MM.1S (cell line): ENCODE measurements at regions not wholly inside any gene's neighbourhood (a gene's known extent, or its start where the extent isn't known, plus 50 kb on each side); places are given as distances from the start of the nearest gene placed in this dataset.
"Not testable (repeated sequence)": the region's sequence is repeated elsewhere in the genome, so short reads cannot be mapped to it uniquely, and the experiment has no call there.

ENCODE experiments used
- DNase-seq: peaks from one replicate; pipeline ENCODE4 v3.0.0-alpha.2; 2015
- H2AFZ ChIP-seq: fragments of 300-600 bp; sonication (generic); 2 replicates; pipeline ENCODE4 v1.6.0; 2016; ENCODE audit warnings: antibody characterized with exemption, low read length
- H3F3A ChIP-seq: fragments of 300-600 bp; sonication (generic); 2 replicates; pipeline ENCODE4 v1.6.1; 2016; ENCODE audit warnings: mild to moderate bottlenecking, antibody characterized with exemption, low read length, moderate library complexity, mixed read lengths; ENCODE audit not compliant: insufficient read depth
- H3K27ac ChIP-seq: fragments of 300-600 bp; sonication (generic); 2 replicates; pipeline ENCODE4 v1.5.1; 2016; ENCODE audit warnings: mild to moderate bottlenecking, low read length
- H3K27me3 ChIP-seq: fragments of 300-600 bp; sonication (generic); replicated peaks from 2 replicates; pipeline ENCODE4 v1.6.0; 2016; ENCODE audit warnings: low read length; ENCODE audit not compliant: insufficient read depth
- H3K36me3 ChIP-seq: fragments of 300-600 bp; sonication (generic); replicated peaks from 2 replicates; pipeline ENCODE4 v1.6.1; 2016; ENCODE audit warnings: mild to moderate bottlenecking, low read length, mixed read lengths; ENCODE audit not compliant: insufficient read depth
- H3K4me1 ChIP-seq: fragments of 300-600 bp; sonication (generic); 2 replicates; pipeline ENCODE4 v1.6.1; 2016; ENCODE audit warnings: low read length, mixed read lengths
- H3K4me2 ChIP-seq: fragments of 300-600 bp; sonication (generic); 2 replicates; pipeline ENCODE4 v1.6.0; 2016; ENCODE audit warnings: low read depth, low read length
- H3K4me3 ChIP-seq: fragments of 300-600 bp; sonication (generic); 2 replicates; pipeline ENCODE4 v1.5.1; 2016; ENCODE audit warnings: low read length, mixed read lengths
- H3K79me2 ChIP-seq: fragments of 300-600 bp; sonication (generic); 2 replicates; pipeline ENCODE4 v1.6.1; 2016; ENCODE audit warnings: mixed run types, low read length, mixed read lengths
- H3K9ac ChIP-seq: fragments of 300-600 bp; sonication (generic); 2 replicates; pipeline ENCODE4 v1.6.1; 2016; ENCODE audit warnings: low read length, mixed read lengths
- H3K9me2 ChIP-seq: fragments of 300-600 bp; sonication (generic); replicated peaks from 2 replicates; pipeline ENCODE4 v1.6.1; 2016; ENCODE audit warnings: mild to moderate bottlenecking, low read length, mixed read lengths; ENCODE audit not compliant: insufficient read depth
- H3K9me3 ChIP-seq: fragments of 300-600 bp; sonication (generic); replicated peaks from 2 replicates; pipeline ENCODE4 v1.6.1; 2016; ENCODE audit warnings: mild to moderate bottlenecking, low read length, mixed read lengths; ENCODE audit not compliant: insufficient read depth
- H4K20me1 ChIP-seq: fragments of 300-600 bp; sonication (generic); 2 replicates; pipeline ENCODE4 v1.6.1; 2016; ENCODE audit warnings: mild to moderate bottlenecking, low read length, moderate library complexity, mixed read lengths; ENCODE audit not compliant: insufficient read depth

DNA sequence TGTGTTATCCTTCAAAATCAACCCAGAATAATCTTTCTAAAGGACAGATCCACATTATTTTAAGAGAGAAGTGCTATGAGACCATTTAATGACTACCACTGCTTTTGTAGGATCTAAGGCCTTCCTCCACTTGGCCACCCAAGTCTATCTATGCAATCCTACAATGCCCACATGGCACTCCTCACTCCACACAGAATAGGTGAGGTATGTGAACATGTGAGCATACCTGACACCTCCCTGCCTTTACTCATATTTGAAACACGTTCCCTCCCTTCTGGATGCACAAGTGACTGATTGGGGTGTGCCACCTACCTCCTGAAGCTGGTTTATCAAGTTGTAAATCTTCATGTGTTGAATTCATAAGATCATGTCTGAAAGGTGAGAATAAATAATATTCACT, 147.5 kb upstream of the KCTD7 start:
- not testable (repeated sequence) for DNase-seq, H3K9ac ChIP-seq, H3K79me2 ChIP-seq, H3K9me2 ChIP-seq, H3K4me3 ChIP-seq, H4K20me1 ChIP-seq, H3F3A ChIP-seq, H3K27me3 ChIP-seq, H3K9me3 ChIP-seq, H3K36me3 ChIP-seq, H2AFZ ChIP-seq, H3K27ac ChIP-seq, H3K4me1 ChIP-seq, H3K4me2 ChIP-seq

DNA sequence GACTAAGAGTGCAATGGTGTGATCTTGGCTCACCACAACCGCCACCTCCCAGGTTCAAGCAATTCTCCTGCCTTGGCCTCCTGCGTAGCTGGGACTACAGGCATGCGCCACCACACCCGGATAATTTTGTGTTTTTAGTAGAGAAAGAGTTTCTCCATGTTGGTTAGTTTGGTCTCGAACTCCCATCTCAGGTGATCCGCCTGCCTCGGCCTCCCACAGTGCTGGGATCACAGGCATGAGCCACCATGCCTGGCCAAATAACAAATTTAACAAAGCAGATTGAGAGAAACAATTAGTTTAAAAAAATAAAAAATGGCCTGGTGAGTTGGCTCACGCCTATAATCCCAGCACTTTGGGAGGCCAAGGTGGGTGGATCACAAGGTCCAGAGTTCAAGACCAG, 139.6 kb upstream of the KCTD7 start:
- not testable (repeated sequence) for H3K4me1 ChIP-seq, H3K79me2 ChIP-seq, DNase-seq, H3K4me2 ChIP-seq, H3K27me3 ChIP-seq, H4K20me1 ChIP-seq, H3K9me2 ChIP-seq, H3K4me3 ChIP-seq, H2AFZ ChIP-seq, H3K27ac ChIP-seq, H3K36me3 ChIP-seq, H3F3A ChIP-seq, H3K9me3 ChIP-seq, H3K9ac ChIP-seq

DNA sequence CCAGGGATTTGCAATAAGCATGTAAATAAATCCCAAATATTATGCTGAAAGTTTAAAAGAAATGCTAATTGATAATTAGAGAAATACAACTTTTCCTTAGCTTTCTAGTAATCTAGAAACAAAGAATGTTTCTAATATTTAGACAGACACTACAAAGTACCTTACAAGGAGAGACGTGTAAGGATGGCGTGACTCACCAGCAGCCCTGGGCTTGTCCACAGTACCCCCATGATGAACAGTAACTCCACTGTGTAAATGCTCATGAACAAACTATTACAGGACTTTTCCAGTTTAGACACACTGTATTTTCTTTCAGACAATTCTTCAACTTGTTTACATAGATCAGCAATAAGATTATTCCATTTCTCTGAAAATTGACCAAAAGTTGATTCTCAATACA, 138.9 kb upstream of the KCTD7 start:
- H3K4me1 ChIP-seq, H3K9ac ChIP-seq, H3K4me2 ChIP-seq, H4K20me1 ChIP-seq, H2AFZ ChIP-seq, H3K27ac ChIP-seq, H3K27me3 ChIP-seq, DNase-seq, H3K9me3 ChIP-seq, H3K79me2 ChIP-seq, H3K4me3 ChIP-seq, H3F3A ChIP-seq, H3K36me3 ChIP-seq, H3K9me2 ChIP-seq: not testable (repeated sequence)

DNA sequence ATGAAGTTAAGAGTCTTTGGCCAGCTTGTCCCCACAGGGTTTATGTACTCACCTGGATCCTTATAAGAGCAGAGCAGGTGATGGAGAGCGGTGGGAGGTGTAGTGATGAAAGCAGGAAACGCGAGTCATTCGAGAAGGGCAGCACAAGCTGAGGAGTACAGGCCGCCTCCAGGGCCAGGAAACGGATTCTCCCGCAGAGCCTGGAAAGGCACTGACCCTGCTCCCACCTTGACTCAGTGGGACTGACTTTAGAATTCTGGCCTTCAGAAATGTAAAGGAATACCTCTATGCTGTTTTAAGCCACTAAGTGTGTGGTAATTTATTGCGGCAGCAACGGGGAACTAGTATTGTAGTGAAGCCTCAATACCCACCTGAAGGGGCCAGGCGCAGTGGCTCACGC, 137.7 kb upstream of the KCTD7 start:
- not testable (repeated sequence) for H3K27me3 ChIP-seq

DNA sequence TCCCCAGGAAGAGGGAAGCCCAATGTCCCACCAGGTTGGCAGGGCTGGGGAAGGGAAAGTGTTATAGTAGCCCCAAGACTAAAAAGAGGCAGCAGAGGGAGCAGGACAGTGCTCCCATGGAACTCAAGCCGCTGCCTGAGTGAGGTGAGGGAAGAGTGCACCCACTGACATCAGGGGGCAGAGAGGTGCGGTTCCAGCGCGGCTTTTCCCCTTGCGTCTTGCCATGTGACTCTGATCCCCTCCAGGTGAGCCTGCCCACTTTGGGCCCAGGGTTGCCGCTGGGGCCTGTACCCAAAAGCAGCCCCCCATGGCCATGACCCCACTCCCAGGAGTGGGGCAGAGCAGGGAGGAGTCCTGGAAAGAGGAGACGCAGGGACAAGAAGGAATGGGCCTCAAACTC, 136.3 kb upstream of the KCTD7 start:
- not testable (repeated sequence) for DNase-seq, H3K36me3 ChIP-seq, H3K27me3 ChIP-seq, H3K9ac ChIP-seq, H3K79me2 ChIP-seq, H4K20me1 ChIP-seq, H3K27ac ChIP-seq, H3K9me2 ChIP-seq, H3K9me3 ChIP-seq, H3F3A ChIP-seq, H3K4me1 ChIP-seq
- Histone ChIP-seq H3K4me2 (peak overlapping the region; percentile 74; the same call in 1 of the 2 replicates), H3K4me3 (peak overlapping the region; percentile 73; the same call in 1 of the 2 replicates), H2AFZ (peak overlapping the region; percentile 67; the same call in 1 of the 2 replicates)

More for the DNA sequence above, 137.7 kb upstream of the KCTD7 start:
- not testable (repeated sequence) for H3F3A ChIP-seq, H4K20me1 ChIP-seq, H3K9me3 ChIP-seq, H3K79me2 ChIP-seq, H3K9me2 ChIP-seq, H3K9ac ChIP-seq, H3K4me2 ChIP-seq, H3K36me3 ChIP-seq, DNase-seq, H3K4me3 ChIP-seq, H3K4me1 ChIP-seq, H3K27ac ChIP-seq, H2AFZ ChIP-seq
